C4-2B (cell line): ENCODE measurements at regions not wholly inside any gene's neighbourhood (a gene's known extent, or its start where the extent isn't known, plus 50 kb on each side); places are given as distances from the start of the nearest gene placed in this dataset.

Experiments
- H3K27ac ChIP-seq: fragments of 450-650 bp; 2 replicates; pipeline ENCODE4 v1.5.1; 2017
- CTCF ChIP-seq: fragments of 450-650 bp; conservative IDR thresholded peaks from 2 replicates; pipeline ENCODE4 v1.5.1; 2017; ENCODE audit warnings: mild to moderate bottlenecking
- ZFX ChIP-seq: fragments of 450-650 bp; IDR thresholded peaks from 2 replicates; pipeline ENCODE4 v1.6.1; 2017

- H3K27ac ChIP-seq, result no peak overlapping the region
- no peak for TF ChIP-seq ZFX
- TF ChIP-seq CTCF, result no peak
These were observed 97.6 kb upstream of the B3GAT1 start for GRCh38 chr11:134509381-134510232.

- TF ChIP-seq ZFX, result no peak
- TF ChIP-seq CTCF, result no peak
- H3K27ac ChIP-seq, result no peak overlapping the region
These were observed 96.4 kb upstream of the B3GAT1 start for GRCh38 chr11:134508219-134508990.

GRCh38 chr11:134506046-134506445 is 94.0 kb upstream of the B3GAT1 start:
- TF ChIP-seq CTCF, result no peak
- no peak for TF ChIP-seq ZFX
- no peak overlapping the region for H3K27ac ChIP-seq

GRCh38 chr11:134505125-134505524 is 93.1 kb upstream of the B3GAT1 start:
- no peak for TF ChIP-seq ZFX
- TF ChIP-seq CTCF, result no peak
- H3K27ac ChIP-seq, result no peak overlapping the region

GRCh38 chr11:134504146-134504905 is 92.3 kb upstream of the B3GAT1 start:
- H3K27ac ChIP-seq, result no peak overlapping the region
- TF ChIP-seq ZFX (no peak), CTCF (no peak)

- no peak overlapping the region for H3K27ac ChIP-seq
- TF ChIP-seq CTCF, result no peak
- TF ChIP-seq ZFX, result no peak
These were observed 91.6 kb upstream of the B3GAT1 start for GRCh38 chr11:134503596-134503995.
